ENCODE measurements at regions not wholly inside any gene's neighbourhood (a gene's known extent, or its start where the extent isn't known, plus 50 kb on each side); places are given as distances from the start of the nearest gene placed in this dataset.
A peak's percentile ranks its signal among the peaks of the same experiment; 100 is the strongest.

DNA sequence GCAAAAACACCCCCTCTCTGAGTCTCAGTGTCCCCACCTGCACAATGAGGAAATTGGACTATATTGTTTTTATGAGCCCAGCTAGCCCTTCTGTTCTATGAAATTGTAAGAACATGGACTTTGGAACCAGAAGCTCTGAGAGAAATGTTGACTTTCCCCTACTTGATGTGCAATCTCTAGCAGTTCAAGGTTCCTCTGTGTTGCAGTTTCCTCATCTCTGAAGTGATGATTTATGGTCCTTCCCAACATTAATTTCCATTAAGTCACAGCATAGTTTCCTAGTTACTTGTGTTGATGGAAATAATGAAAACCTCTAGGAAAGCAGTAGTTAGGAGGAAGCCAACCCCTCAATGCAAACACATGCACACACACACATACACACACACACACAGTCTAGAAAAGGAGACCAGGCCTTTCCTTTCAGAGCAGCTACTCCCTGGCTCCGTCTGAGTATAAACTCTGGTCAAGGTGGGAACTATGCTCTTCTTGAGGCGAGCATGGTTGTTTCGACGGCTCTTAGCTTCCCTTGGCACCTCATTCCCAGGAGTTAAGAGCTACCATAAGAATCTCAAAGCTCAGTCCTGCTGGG, 518.4 kb downstream of the SOX6 start:
- BruUV-seq (replicated peaks): no TSS peak
- in situ Hi-C loops (cut with MboI): loop anchor here (25.0 kb wide), 1 partner anchor 774 kb away; no protein-coding TSS in a partner anchor
- CTCF ChIA-PET (ENCODE audit: low intra/inter-chr PET ratio): no interaction called here
- no peak overlapping the region for H2AFZ ChIP-seq (ENCODE audit: low read depth, low read length)
- DNase-seq (ENCODE audit: extremely low read depth in 1 of 4, low spot score in 3 of 4): no peak
- H3K4me2 ChIP-seq (ENCODE audit: insufficient read depth, low read length): no peak overlapping the region
- FAIRE-seq: no peak
- no peaks in the 10 kb centered on the region for H3K79me2 ChIP-seq (ENCODE audit: control insufficient read depth, insufficient read depth, low read length)
- WGBS (ENCODE audit: insufficient coverage, low coverage, missing lambda C conversion rate): 0% methylated on average over 4 of the region's 4 CpGs
- H3K27me3 ChIP-seq (ENCODE audit: control insufficient read depth in 2 of 2, insufficient read depth in 2 of 2, low read length in 2 of 2): peaks cover 19 to 29% of the 10 kb centered on the region in 2 experiments
- no peak overlapping the region for H3K27ac ChIP-seq (ENCODE audit: extremely low read depth, low read depth, low read length)
- no peaks in the 10 kb centered on the region for H3K4me1 ChIP-seq (replicated peaks in 1 of 2; ENCODE audit: control insufficient read depth in 2 of 2, insufficient read depth in 2 of 2, low read length in 2 of 2)
- H3K9me1 ChIP-seq (ENCODE audit: control insufficient read depth, insufficient read depth, low read length): no peaks in the 10 kb centered on the region
- intact Hi-C loops (cut with micrococcal nuclease): no loop called here
- ATAC-seq: no peak
- no peak for TF ChIP-seq RBM17 (IDR thresholded peaks at IDR 0.05; ENCODE audit: borderline replicate concordance, low read depth, low read length)
- TF ChIP-seq, protein P1, sequence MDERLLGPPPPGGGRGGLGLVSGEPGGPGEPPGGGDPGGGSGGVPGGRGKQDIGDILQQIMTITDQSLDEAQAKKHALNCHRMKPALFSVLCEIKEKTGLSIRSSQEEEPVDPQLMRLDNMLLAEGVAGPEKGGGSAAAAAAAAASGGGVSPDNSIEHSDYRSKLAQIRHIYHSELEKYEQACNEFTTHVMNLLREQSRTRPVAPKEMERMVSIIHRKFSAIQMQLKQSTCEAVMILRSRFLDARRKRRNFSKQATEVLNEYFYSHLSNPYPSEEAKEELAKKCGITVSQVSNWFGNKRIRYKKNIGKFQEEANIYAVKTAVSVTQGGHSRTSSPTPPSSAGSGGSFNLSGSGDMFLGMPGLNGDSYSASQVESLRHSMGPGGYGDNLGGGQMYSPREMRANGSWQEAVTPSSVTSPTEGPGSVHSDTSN (CRISPR knock-in tag; IDR thresholded peaks at IDR 0.05; ENCODE audit: low read depth): no peak
- TF ChIP-seq, protein P1 (tag; conservative IDR thresholded peaks at IDR 0.05; ENCODE audit: low read depth): peak; percentile 24; the same call in 1 of the 2 replicates
- TF ChIP-seq, protein P2, sequence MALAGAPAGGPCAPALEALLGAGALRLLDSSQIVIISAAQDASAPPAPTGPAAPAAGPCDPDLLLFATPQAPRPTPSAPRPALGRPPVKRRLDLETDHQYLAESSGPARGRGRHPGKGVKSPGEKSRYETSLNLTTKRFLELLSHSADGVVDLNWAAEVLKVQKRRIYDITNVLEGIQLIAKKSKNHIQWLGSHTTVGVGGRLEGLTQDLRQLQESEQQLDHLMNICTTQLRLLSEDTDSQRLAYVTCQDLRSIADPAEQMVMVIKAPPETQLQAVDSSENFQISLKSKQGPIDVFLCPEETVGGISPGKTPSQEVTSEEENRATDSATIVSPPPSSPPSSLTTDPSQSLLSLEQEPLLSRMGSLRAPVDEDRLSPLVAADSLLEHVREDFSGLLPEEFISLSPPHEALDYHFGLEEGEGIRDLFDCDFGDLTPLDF (CRISPR knock-in tag; IDR thresholded peaks at IDR 0.05): no peak
- no peak for TF ChIP-seq ZNF79 (CRISPR knock-in tag; IDR thresholded peaks at IDR 0.05; ENCODE audit: low read depth)
- H4K20me1 ChIP-seq (replicated peaks; ENCODE audit: control insufficient read depth, insufficient read depth, low read length): no peaks in the 10 kb centered on the region
- no peak overlapping the region for H3K9ac ChIP-seq (ENCODE audit: insufficient read depth in 1 of 2, low read depth in 2 of 2, low read length in 2 of 2)
- no peaks in the 10 kb centered on the region for H3K36me3 ChIP-seq (ENCODE audit: control insufficient read depth, insufficient read depth, low read length)
- no peaks in the 10 kb centered on the region for H3K9me3 ChIP-seq (replicated peaks; ENCODE audit: control insufficient read depth, insufficient read depth, low read depth, low read length)
- no peak overlapping the region for H3K4me3 ChIP-seq
- POLR2A ChIA-PET: interaction anchor here (0.6 to 0.9 kb wide), 2 partner anchors 11 to 65 kb away, joined by 3 read pairs; no protein-coding TSS in a partner anchor
